GM19035 (cell line): ENCODE measurements at regions not wholly inside any gene's neighbourhood (a gene's known extent, or its start where the extent isn't known, plus 50 kb on each side); places are given as distances from the start of the nearest gene placed in this dataset.

Experiments used
- ATAC-seq: cut with Tn5 transposase; IDR thresholded peaks from one replicate; pipeline ENCODE4 v1.9.1; 2021; ENCODE audit not compliant: unreplicated experiment

DNA sequence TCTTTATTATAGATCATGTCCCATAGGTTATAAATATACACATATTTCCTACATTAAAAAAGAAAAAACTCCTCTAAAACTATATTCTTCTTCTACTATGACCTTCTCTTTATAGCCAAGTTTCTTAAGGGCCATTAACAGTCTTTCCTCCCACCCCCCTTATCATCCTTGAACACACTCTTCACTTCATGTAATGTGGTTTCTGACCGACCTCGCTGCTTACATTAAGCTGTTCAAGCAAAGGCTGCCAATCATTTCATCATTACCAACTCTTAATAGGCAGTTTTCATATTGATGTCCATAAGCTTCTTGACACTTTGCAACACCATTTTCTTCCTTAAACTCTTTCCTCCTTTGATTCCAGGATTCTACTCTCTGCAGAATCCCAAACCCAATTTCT lies 283.0 kb upstream of the PCSK5 start:
- ATAC-seq = no peak

DNA sequence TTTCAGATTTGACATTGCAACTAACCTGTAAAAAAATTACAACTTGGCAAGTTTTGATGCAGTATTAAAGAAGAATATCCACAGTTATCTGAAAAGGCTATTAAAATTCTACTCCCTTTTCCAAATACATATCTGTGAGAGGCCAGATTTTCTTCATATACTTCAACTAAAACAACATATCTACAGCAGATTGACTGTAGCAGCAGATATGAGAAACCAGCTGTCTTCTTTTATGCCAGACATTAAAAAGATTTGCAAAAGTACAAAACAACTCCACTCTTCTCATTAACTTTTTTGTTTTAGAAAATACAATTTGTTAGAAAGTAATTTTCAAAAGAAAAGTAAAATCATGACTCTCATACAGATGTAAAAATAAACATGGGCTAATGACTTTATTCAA lies 281.1 kb upstream of the PCSK5 start:
- no peak for ATAC-seq

DNA sequence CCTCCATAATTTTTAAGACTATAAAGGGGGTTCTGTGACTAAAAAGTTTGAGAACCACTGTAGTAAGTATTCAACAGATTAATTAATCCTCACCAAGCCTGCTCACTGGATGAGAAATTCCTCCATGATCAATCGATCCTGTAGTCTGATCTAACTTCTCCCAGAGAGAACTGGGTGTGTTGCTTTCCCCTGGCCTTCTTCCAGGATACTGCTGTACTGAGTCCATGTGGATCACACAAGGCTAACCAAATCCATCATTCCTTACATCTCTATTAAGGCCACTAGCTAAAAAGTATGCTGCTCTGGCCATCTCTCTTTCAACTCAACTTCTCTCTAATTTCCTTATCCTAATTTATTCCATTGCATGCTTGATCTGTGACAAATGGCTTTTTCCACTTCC lies 280.2 kb upstream of the PCSK5 start:
- ATAC-seq = no peak

GRCh38 chr9:75612205-75612604 lies 278.3 kb upstream of the PCSK5 start:
- no peak for ATAC-seq

GRCh38 chr9:75612754-75613153 lies 277.7 kb upstream of the PCSK5 start:
- ATAC-seq = no peak

- no peak for ATAC-seq
Measured at GRCh38 chr9:75615284-75615683, 275.2 kb upstream of the PCSK5 start.

- no peak for ATAC-seq
Measured at GRCh38 chr9:75616052-75616451, 274.4 kb upstream of the PCSK5 start.

- no peak for ATAC-seq
Measured at GRCh38 chr9:75616841-75617566, 273.5 kb upstream of the PCSK5 start.

GRCh38 chr9:75623462-75623861 lies 267.0 kb upstream of the PCSK5 start:
- no peak for ATAC-seq

- ATAC-seq = no peak
Measured at GRCh38 chr9:75624998-75625397, 265.5 kb upstream of the PCSK5 start.

DNA sequence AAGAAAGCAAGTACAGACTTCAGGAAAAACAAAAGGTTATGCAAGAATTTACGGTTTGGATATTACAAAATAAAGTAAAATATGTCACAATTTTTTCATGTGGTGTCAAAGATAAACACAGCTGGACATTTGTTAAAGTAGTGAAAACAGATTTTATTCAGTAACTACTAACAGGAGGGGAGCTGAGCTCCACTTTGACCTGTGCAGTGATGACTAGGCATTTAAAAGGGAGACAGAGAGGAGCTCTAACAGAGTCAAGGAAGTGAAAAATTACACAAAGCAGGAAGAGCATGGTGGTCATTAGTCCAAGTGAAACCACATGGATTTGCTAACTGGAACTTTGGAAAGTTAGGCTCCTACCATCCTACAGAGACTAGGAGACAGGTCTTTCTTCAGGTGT lies 263.6 kb upstream of the PCSK5 start:
- no peak for ATAC-seq

DNA sequence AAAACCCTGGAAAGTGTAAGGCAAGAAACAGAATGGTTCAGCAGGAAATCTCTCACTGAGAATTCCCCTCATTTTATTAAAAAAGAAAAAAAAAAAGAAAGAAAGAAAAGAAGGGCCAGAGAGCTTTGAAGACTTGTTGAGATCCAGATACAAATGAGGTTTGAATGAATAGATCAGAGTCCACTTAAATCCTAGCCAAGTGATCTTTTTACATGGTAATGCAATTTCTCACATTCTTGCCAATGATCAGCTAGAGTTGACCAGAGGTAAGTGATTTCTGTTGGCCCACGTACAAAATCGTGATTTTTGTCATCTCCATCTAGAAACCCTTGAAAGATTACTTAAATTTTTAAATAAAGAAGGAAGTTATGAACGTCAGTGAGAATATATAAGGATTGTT lies 261.5 kb upstream of the PCSK5 start:
- no peak for ATAC-seq

- no peak for ATAC-seq
Measured at GRCh38 chr9:75633451-75634057, 256.9 kb upstream of the PCSK5 start.

GRCh38 chr9:75636427-75637045 lies 253.9 kb upstream of the PCSK5 start:
- ATAC-seq = no peak

- ATAC-seq = no peak
Measured at GRCh38 chr9:75639971-75640610, 250.4 kb upstream of the PCSK5 start.

- no peak for ATAC-seq
Measured at GRCh38 chr9:75642522-75642921, 248.0 kb upstream of the PCSK5 start.

GRCh38 chr9:75644649-75645048 lies 245.8 kb upstream of the PCSK5 start:
- ATAC-seq = no peak

- ATAC-seq = no peak
Measured at GRCh38 chr9:75648034-75648433, 242.4 kb upstream of the PCSK5 start.

DNA sequence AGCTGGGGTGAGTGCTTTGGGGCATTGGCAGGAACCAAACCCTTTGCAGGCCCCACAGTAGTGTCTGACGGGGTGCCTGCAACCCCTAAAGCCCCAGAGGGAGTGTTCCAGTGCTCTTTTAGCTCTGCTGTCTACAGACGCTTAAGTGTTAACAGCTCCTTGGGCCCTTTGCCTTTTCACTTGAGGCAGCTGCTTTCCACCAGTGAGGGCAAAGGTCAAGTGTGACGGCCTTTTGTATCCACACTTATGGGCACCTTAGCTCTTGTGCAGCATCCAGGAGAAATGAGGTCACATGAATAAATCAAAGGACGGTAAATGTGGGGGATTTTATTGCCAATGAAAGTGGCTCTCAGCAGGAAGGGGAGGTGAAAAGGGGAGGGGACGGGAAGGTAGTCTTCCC lies 241.4 kb upstream of the PCSK5 start:
- ATAC-seq = no peak

DNA sequence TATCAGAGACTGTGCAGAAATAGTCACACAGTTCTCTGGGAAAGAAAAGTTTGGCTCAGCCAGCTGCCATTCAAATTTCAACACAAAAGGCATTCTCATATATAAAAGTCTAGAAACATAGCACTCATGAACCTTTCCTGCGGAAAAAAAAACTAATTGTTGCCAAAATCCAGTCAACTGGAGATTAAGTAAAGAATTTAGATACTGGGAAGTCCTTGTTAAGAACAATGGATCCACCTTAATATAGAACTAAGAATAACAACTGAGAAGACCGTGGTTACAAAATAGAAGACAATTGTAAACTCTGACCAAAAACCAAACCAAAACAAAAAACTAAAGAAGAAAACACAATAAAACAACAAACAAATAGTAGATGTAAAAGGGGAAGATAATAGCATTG lies 238.8 kb upstream of the PCSK5 start:
- no peak for ATAC-seq

- no peak for ATAC-seq
Measured at GRCh38 chr9:75653335-75653734, 237.1 kb upstream of the PCSK5 start.

DNA sequence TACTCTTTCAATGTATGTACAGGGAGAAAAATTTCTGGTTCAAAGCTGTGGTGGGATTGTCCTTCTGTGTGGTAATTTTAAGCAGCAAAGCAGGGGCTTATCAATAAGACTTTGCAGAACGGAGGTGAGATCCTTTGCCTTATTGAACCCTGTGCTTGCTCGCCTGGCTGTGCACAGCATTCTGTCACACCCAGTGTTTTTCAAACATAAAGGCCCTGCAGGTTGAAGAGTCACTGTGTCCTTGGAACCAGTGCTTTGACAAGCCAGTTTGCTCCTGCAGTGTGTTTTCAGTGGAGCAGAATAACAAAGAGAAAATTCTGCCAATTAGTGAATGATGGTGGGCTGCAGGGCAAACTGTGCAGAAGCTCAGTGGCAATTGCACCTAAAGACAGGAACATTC lies 236.7 kb upstream of the PCSK5 start:
- no peak for ATAC-seq
